HEK293 (cell line): ENCODE measurements at regions not wholly inside any gene's neighbourhood (a gene's known extent, or its start where the extent isn't known, plus 50 kb on each side); places are given as distances from the start of the nearest gene placed in this dataset.

ENCODE experiments used
- CTCF ChIA-PET: fragments of 350-600 bp; formaldehyde crosslinking; extraction: SDS; loops from one replicate; lab custom pipeline; 2021; ENCODE audit warnings: antibody characterized with exemption; lab: Yijun Ruan, JAX
- POLR2A ChIA-PET: fragments of 300-600 bp; formaldehyde crosslinking; extraction: SDS; loops from one replicate; lab custom pipeline; 2020; ENCODE audit warnings: antibody characterized with exemption, inconsistent platforms; lab: Yijun Ruan, JAX
- H3K27ac ChIP-seq: fragments of 200-500 bp; sonication (Bioruptor generic); 2 replicates; pipeline ENCODE4 v1.5.1; 2014; ENCODE audit warnings: low read depth, low read length, control low read depth, inconsistent platforms; ENCODE audit errors: extremely low read depth
- H3K36me3 ChIP-seq, 2 experiments: fragments of 200-500 bp in 1 of 2; sonication (Bioruptor generic) in 1 of 2; 1 replicate in 1 of 2; 2 replicates in 1 of 2; pipeline ENCODE4 v1.5.1; 2014 to 2017; ENCODE audit warnings: inconsistent platforms in 2 of 2, low read length in 2 of 2; ENCODE audit not compliant: control insufficient read depth in 2 of 2, insufficient read depth in 1 of 2
- H3K4me1 ChIP-seq: fragments of 200-500 bp; sonication (Bioruptor generic); 2 replicates; pipeline ENCODE4 v1.5.1; 2014; ENCODE audit warnings: mild to moderate bottlenecking, low read length, inconsistent platforms; ENCODE audit not compliant: control insufficient read depth, insufficient read depth
- H3K4me3 ChIP-seq: 2 replicates; pipeline ENCODE4 v1.5.1; 2011; ENCODE audit warnings: low read depth, mild to moderate bottlenecking, control low read depth, low read length, moderate library complexity
- H3K9me3 ChIP-seq: fragments of 200-500 bp; sonication (Bioruptor generic); 2 replicates; pipeline ENCODE4 v1.5.1; 2014; ENCODE audit warnings: low read depth, low read length, inconsistent platforms; ENCODE audit not compliant: control insufficient read depth, insufficient read depth
- FEZF1 ChIP-seq: fragments of 450-650 bp; formaldehyde crosslinking; IDR thresholded peaks from 2 replicates; pipeline ENCODE4 v1.5.1; 2016; ENCODE audit warnings: missing biosample characterization, missing genetic modification characterization
- GLI2 ChIP-seq: fragments of 450-650 bp; formaldehyde crosslinking; IDR thresholded peaks from 2 replicates; pipeline ENCODE4; 2017; ENCODE audit warnings: missing biosample characterization, missing genetic modification characterization, low read depth, borderline replicate concordance
- GLIS1 ChIP-seq: fragments of 450-650 bp; formaldehyde crosslinking; IDR thresholded peaks from 2 replicates; pipeline ENCODE4 v1.5.1; 2016; ENCODE audit warnings: missing biosample characterization, missing genetic modification characterization
- KLF1 ChIP-seq: fragments of 450-650 bp; formaldehyde crosslinking; IDR thresholded peaks from 2 replicates; pipeline ENCODE4 v1.5.1; 2016; ENCODE audit warnings: missing biosample characterization, missing genetic modification characterization
- KLF17 ChIP-seq: fragments of 450-650 bp; formaldehyde crosslinking; IDR thresholded peaks from 2 replicates; pipeline ENCODE4 v1.5.1; 2016; ENCODE audit warnings: missing biosample characterization, missing genetic modification characterization
- MYNN ChIP-seq: fragments of 450-650 bp; formaldehyde crosslinking; IDR thresholded peaks from 2 replicates; pipeline ENCODE4 v1.5.1; 2016; ENCODE audit warnings: missing biosample characterization, missing genetic modification characterization, borderline replicate concordance
- PRDM1 ChIP-seq: fragments of 450-650 bp; formaldehyde crosslinking; IDR thresholded peaks from 2 replicates; pipeline ENCODE4; 2016; ENCODE audit warnings: missing biosample characterization, missing genetic modification characterization
- PRDM4 ChIP-seq: fragments of 450-650 bp; formaldehyde crosslinking; IDR thresholded peaks from 2 replicates; pipeline ENCODE4 v1.5.1; 2017; ENCODE audit warnings: missing biosample characterization, missing genetic modification characterization
- SP3 ChIP-seq: fragments of 450-650 bp; formaldehyde crosslinking; IDR thresholded peaks from 2 replicates; pipeline ENCODE4 v1.5.1; 2016; ENCODE audit warnings: missing biosample characterization, missing genetic modification characterization
- ZBTB8A ChIP-seq: fragments of 450-650 bp; formaldehyde crosslinking; IDR thresholded peaks from 2 replicates; pipeline ENCODE4 v1.5.1; 2016; ENCODE audit warnings: missing biosample characterization, missing genetic modification characterization
- ZNF121 ChIP-seq: fragments of 450-650 bp; formaldehyde crosslinking; IDR thresholded peaks from 2 replicates; pipeline ENCODE4 v1.5.1; 2016; ENCODE audit warnings: missing biosample characterization, missing genetic modification characterization
- ZNF169 ChIP-seq: fragments of 450-650 bp; formaldehyde crosslinking; IDR thresholded peaks from 2 replicates; pipeline ENCODE4 v1.5.1; 2016; ENCODE audit warnings: missing biosample characterization, missing genetic modification characterization
- ZNF24 ChIP-seq: fragments of 450-650 bp; formaldehyde crosslinking; IDR thresholded peaks from 2 replicates; pipeline ENCODE4 v1.5.1; 2016; ENCODE audit warnings: missing biosample characterization, missing genetic modification characterization
- ZNF311 ChIP-seq: fragments of 450-650 bp; formaldehyde crosslinking; IDR thresholded peaks from 2 replicates; pipeline ENCODE4 v1.5.1; 2017; ENCODE audit warnings: missing biosample characterization, missing genetic modification characterization, borderline replicate concordance
- ZNF350 ChIP-seq: fragments of 450-650 bp; formaldehyde crosslinking; IDR thresholded peaks from 2 replicates; pipeline ENCODE4 v1.5.0; 2017; ENCODE audit warnings: missing biosample characterization, mild to moderate bottlenecking, missing genetic modification characterization
- ZNF354C ChIP-seq: fragments of 450-650 bp; formaldehyde crosslinking; IDR thresholded peaks from 2 replicates; pipeline ENCODE4 v1.5.1; 2016; ENCODE audit warnings: missing biosample characterization, missing genetic modification characterization, low read depth, borderline replicate concordance
- ZNF37A ChIP-seq: fragments of 450-650 bp; IDR thresholded peaks from 2 replicates; pipeline ENCODE4 v1.5.1; 2018; ENCODE audit warnings: missing biosample characterization, missing genetic modification characterization
- ZNF560 ChIP-seq: fragments of 450-650 bp; formaldehyde crosslinking; IDR thresholded peaks from 2 replicates; pipeline ENCODE4 v1.5.1; 2017; ENCODE audit warnings: missing biosample characterization, missing genetic modification characterization, borderline replicate concordance
- ZNF561 ChIP-seq: fragments of 450-650 bp; IDR thresholded peaks from 2 replicates; pipeline ENCODE4 v1.5.1; 2018; ENCODE audit warnings: missing biosample characterization, missing genetic modification characterization, borderline replicate concordance
- ZNF623 ChIP-seq: fragments of 450-650 bp; formaldehyde crosslinking; IDR thresholded peaks from 2 replicates; pipeline ENCODE4 v1.5.1; 2016; ENCODE audit warnings: missing biosample characterization, missing genetic modification characterization
- ZNF701 ChIP-seq: fragments of 450-650 bp; formaldehyde crosslinking; IDR thresholded peaks from 2 replicates; pipeline ENCODE4 v1.5.1; 2016; ENCODE audit warnings: missing biosample characterization, missing genetic modification characterization
- TF ChIP-seq, protein P1 (sequence below): fragments of 450-650 bp; formaldehyde crosslinking; IDR thresholded peaks from 2 replicates; pipeline ENCODE4 v1.5.1; 2016; ENCODE audit warnings: missing biosample characterization, missing genetic modification characterization, borderline replicate concordance
- TF ChIP-seq, protein P2 (sequence below): fragments of 450-650 bp; formaldehyde crosslinking; IDR thresholded peaks from 2 replicates; pipeline ENCODE4 v1.5.1; 2016; ENCODE audit warnings: missing biosample characterization, missing genetic modification characterization

DNA sequence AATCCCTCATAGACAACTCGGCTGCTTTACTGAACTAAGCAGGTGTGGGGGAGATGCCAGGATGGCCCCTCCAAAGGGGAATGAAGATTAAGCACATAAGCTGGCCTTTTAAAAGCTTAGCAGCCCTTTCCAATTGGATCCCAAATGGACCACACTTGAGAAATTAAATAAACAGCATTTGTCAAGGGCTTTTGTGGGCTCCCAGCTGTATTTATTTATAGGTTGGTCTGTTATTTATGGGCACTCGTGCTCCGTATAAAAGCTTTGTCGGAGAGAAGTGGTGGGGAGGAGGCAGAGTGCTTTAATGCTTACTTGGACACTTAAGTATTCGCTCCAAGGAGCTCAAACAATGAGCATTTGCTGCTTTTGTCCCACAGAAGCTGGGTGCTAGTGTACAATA, 580.2 kb downstream of the MED13L start:
- H3K27ac ChIP-seq, result no peak overlapping the region
- CTCF ChIA-PET, result no interaction called here

DNA sequence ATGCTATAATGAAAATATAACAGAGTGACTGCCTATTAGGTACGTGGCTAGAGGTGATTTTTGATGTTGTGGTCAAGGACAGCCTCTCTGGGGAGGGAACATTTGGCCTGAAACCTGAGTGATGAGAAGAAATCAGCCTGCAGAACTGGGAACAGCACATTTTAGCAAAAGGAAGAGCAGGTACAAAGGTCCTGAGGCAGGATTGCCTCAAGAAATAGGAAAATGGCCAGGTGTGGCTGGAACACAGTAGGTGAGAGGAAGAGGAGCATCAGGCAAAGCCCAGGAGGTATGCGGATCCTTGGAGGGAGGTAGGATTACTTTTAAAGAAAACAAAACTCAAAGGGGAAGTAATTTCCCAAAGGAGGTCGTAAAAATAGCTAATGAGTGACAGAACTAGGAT, 582.9 kb downstream of the MED13L start:
- POLR2A ChIA-PET, result no interaction called here
- Histone ChIP-seq H3K4me3 (no peak overlapping the region), H3K9me3 (no peaks in the 10 kb centered on the region), H3K4me1 (peaks cover 8% of the 10 kb centered on the region), H3K36me3 (no peaks in the 10 kb centered on the region), H3K27ac (no peak overlapping the region)
- TF ChIP-seq ZNF623 (tag by site-specific recombination), result peak; percentile 58
- TF ChIP-seq ZNF354C, result no peak
- peak; percentile 46 for TF ChIP-seq GLIS1 (tag by site-specific recombination)
- CTCF ChIA-PET, result no interaction called here

More for the DNA sequence above, 580.2 kb downstream of the MED13L start:
- Histone ChIP-seq H3K36me3 (no peaks in the 10 kb centered on the region), H3K9me3 (no peaks in the 10 kb centered on the region)
- POLR2A ChIA-PET, result no interaction called here
- no peak for TF ChIP-seq SP3 (tag by site-specific recombination)
- TF ChIP-seq GLI2 (tag by site-specific recombination), result no peak
- TF ChIP-seq PRDM4 (tag by site-specific recombination), result no peak
- TF ChIP-seq, protein P1, sequence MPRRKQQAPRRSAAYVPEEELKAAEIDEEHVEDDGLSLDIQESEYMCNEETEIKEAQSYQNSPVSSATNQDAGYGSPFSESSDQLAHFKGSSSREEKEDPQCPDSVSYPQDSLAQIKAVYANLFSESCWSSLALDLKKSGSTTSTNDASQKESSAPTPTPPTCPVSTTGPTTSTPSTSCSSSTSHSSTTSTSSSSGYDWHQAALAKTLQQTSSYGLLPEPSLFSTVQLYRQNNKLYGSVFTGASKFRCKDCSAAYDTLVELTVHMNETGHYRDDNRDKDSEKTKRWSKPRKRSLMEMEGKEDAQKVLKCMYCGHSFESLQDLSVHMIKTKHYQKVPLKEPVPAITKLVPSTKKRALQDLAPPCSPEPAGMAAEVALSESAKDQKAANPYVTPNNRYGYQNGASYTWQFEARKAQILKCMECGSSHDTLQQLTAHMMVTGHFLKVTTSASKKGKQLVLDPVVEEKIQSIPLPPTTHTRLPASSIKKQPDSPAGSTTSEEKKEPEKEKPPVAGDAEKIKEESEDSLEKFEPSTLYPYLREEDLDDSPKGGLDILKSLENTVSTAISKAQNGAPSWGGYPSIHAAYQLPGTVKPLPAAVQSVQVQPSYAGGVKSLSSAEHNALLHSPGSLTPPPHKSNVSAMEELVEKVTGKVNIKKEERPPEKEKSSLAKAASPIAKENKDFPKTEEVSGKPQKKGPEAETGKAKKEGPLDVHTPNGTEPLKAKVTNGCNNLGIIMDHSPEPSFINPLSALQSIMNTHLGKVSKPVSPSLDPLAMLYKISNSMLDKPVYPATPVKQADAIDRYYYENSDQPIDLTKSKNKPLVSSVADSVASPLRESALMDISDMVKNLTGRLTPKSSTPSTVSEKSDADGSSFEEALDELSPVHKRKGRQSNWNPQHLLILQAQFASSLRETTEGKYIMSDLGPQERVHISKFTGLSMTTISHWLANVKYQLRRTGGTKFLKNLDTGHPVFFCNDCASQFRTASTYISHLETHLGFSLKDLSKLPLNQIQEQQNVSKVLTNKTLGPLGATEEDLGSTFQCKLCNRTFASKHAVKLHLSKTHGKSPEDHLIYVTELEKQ (tag by site-specific recombination), result no peak
- 0 out of 2 replicates have a peak, but pooled peaks have one; percentile 30 for TF ChIP-seq KLF17 (tag by site-specific recombination)
- peak; percentile 51; the same call in 1 of the 2 replicates for TF ChIP-seq FEZF1 (tag by site-specific recombination)
- TF ChIP-seq ZNF169 (tag by site-specific recombination), result no peak
- TF ChIP-seq ZNF37A (tag by site-specific recombination), result no peak
- 0 out of 2 replicates have a peak, but pooled peaks have one; percentile 12 for TF ChIP-seq ZBTB8A (tag by site-specific recombination)
- TF ChIP-seq KLF1 (tag by site-specific recombination), result 0 out of 2 replicates have a peak, but pooled peaks have one; percentile 26
- peak; percentile 75 for TF ChIP-seq GLIS1 (tag by site-specific recombination)
- TF ChIP-seq ZNF561 (tag by site-specific recombination), result 0 out of 2 replicates have a peak, but pooled peaks have one; percentile 34
- TF ChIP-seq, all 188 proteins: peak for 6
- H3K4me3 ChIP-seq, result no peak overlapping the region
- H3K4me1 ChIP-seq, result peaks cover 8% of the 10 kb centered on the region

- ChIA-PET POLR2A (interaction anchor here (0.7 kb wide), 1 partner anchor 402 kb away, joined by 3 read pairs; no protein-coding TSS in a partner anchor), CTCF (no interaction called here)
- Histone ChIP-seq H3K4me1 (peaks cover 8% of the 10 kb centered on the region), H3K4me3 (no peak overlapping the region), H3K27ac (no peak overlapping the region), H3K9me3 (no peaks in the 10 kb centered on the region), H3K36me3 (no peaks in the 10 kb centered on the region)
- TF ChIP-seq, protein P2, sequence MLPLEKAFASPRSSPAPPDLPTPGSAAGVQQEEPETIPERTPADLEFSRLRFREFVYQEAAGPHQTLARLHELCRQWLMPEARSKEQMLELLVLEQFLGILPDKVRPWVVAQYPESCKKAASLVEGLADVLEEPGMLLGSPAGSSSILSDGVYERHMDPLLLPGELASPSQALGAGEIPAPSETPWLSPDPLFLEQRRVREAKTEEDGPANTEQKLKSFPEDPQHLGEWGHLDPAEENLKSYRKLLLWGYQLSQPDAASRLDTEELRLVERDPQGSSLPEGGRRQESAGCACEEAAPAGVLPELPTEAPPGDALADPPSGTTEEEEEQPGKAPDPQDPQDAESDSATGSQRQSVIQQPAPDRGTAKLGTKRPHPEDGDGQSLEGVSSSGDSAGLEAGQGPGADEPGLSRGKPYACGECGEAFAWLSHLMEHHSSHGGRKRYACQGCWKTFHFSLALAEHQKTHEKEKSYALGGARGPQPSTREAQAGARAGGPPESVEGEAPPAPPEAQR (tag by site-specific recombination), result no peak
- no peak for TF ChIP-seq ZNF121 (tag by site-specific recombination)
- TF ChIP-seq MYNN (tag by site-specific recombination), result no peak
- no peak for TF ChIP-seq ZNF350 (tag by site-specific recombination)
- TF ChIP-seq ZNF701 (tag by site-specific recombination), result no peak
- no peak for TF ChIP-seq PRDM1
- no peak for TF ChIP-seq ZNF560 (tag by site-specific recombination)
- no peak for TF ChIP-seq ZNF24
- no peak for TF ChIP-seq ZNF311 (tag by site-specific recombination)
These were observed 583.5 kb downstream of the MED13L start for GRCh38 chr12:115693970-115694369.
